H4 (cell line): ENCODE measurements at regions not wholly inside any gene's neighbourhood (a gene's known extent, or its start where the extent isn't known, plus 50 kb on each side); places are given as distances from the start of the nearest gene placed in this dataset.

Experiments used
- DNase-seq: peaks from one replicate; pipeline ENCODE4 v3.0.0-alpha.2; 2015; ENCODE audit warnings: low spot score

DNA sequence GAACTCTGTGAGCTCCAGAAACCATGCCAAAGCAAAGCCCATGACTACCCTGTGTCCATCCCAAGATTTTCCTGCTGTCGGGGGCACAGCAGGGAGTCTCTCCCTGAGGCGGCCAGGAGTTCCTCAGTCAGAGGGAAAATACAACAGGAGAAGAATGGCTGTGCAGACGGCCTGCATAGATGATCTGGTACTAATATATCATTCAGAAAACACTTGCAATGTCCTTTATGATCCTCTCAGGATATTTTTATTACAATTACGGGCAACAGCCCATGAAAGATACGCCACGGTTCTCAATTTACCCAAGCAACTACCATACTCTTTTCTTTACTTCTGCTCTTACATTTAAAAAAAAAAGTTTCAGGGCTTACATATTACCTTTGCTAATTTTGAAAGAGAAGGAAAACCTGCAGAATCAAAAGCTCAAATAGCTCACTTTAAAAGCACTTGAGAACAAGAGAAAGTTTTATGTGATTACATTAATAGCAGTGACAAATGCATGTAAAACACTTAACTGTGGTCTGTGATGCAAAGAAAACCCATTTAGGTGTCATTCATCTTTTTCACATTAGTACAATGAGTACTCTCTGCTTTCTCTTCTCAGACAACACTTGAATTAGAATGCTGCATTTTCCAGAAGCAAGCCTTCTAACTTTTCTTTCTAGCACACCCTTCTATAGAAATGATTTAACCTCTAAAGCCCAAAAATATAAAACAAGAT is 460.8 kb downstream of the KLF5 start:
- DNase-seq: no peak

DNA sequence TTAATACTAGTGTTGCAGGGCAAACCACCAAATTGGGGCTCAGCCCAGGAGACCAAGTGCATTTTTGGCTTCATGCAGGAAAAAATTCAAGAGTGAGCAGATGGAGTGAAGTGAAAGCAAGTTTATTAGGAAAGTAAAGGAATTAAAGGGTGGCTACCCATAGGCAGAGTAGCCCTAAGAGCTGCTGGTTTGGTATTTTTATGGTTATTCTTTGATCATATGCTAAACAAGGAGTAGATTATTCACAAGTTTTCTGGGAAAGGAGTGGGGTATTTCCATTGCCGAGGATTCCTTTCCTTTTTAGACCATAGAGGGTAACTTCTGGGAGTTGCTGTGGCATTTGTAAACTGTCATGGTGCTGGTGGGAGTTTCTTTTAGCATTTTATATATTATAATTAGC is 459.0 kb downstream of the KLF5 start:
- DNase-seq: no peak

DNA sequence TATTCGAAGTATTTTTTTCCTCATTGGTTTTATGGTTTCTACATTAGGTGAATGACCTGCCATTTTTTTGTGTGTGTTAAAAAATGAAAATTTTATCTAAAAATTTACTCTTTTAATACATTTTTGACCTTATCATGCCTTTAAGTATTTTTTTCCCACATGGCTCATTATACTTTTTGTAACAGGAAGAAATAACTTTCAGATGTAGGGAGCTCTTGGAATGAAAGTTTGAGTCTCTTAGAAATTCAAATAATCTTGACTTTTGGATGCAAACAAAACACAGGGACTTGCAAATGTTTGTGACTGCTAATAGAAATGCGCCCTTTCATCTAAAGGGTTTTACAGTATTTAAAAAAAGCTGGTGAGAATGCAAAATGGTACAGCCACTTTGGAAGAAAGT is 457.9 kb downstream of the KLF5 start:
- DNase-seq: no peak

DNA sequence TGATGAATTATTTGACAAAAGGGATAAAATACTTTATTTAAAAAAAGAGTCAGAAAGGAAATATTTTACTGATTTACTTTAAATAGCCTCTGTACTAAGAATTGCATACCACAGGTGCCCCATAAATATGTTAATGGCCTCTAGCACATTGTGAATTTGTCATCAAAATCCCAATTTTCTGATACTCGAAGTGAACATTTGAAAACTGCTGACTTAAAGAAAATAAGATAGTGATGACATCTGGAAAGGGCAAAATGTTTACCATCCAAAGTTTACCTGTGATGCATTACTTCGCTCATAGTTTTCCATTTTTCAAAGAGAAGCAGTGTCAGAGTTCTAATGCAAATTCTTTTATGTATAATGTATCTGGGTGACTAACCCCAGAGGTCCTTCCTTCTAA is 455.4 kb downstream of the KLF5 start:
- no peak for DNase-seq

DNA sequence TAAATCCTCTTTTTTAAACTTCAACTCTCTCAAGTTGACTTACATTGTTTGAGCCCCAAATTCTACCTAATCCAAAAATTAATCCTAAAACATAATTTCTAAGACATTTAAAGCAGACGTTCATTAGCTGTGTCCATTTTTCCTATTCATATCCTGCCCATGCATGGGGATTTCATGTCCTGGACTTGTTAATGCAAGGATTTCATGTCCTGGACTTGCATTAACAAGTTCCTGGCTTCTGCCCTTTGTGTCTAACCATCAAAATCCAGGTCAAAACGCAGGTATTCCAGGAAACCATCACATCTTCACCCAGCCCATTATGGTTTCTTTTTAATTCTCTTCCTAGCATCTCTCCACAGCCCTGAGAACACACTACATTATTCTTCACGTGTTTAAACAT is 454.9 kb downstream of the KLF5 start:
- no peak for DNase-seq

DNA sequence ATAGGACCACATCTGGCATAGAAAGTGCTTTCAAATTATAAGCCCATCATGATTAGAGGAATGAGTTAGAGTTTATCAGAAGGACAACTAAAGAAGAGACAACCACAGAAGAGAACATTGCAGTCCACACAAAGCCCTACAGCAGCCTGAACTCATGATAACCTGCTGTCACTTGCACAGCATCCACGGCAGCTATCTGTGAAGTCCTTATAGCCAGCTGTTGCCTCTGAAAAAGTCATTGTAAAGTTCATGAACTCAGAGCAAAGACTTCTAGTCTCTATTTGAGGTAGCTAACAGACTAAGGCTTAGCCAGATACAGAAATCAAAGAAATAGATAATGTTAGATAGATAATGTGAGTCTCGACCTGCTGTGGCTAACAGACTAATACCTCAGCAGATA is 450.0 kb downstream of the KLF5 start:
- no peak for DNase-seq

DNA sequence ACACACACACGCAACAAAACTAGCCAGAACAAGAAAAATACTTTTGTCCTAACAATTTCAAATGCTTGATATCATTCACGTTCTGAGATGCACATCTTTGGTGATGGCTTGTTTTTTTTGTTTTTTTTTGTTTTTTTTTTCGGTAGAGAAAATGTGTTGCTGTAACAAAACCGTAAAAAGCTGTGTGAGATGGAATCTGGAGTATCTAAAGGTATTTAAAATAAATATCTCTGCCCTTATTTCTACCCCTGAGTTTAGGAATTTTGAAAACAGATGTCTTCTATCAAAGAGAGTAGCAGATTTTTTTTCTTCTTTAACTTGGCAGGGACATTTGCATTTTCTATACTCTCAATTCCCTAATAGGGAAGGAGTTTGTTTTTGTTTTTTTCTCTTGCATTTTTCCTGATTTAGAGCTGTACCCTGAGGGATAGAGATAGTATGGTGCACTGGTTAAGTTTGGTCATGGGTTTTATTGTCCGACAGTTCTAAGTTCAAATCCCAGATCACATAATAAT is 446.6 kb downstream of the KLF5 start:
- no peak for DNase-seq

DNA sequence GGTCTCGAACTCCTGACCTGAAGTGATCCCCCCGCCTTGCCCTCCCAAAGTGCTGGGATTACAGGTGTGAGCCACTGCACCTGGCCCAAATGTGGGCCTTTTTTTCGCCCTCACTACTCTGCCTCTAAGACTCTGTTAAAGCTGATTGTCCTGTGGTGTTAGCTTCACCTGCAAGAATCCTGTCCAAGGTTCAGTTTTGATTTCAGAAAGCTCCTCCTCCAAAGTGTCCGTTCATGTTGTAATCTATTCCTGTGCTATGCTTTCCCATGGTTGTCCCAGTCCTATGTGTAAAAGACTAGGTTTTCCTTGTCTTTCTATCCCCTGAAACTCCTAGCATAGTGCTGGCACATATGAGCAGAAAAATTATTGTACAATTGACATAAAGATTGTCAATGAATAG is 440.9 kb downstream of the KLF5 start:
- DNase-seq: no peak

DNA sequence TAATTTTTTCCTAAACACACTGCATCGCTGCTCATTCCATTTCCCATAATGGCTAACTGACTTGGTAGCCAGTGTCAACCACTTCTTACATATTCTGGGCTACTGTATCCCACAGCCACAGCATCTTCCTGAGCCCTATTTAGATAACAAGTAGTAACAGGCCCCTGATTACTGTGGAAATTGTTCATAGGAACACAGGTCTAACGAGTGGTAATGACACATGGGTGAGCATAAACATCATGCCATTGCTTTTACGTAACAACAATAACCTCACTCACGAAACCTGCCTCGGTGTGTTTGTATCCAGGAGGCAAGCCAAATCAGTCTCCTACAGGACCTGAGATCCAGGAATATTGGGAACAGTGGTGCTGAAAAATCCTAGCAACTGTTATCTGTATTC is 438.6 kb downstream of the KLF5 start:
- DNase-seq: no peak

DNA sequence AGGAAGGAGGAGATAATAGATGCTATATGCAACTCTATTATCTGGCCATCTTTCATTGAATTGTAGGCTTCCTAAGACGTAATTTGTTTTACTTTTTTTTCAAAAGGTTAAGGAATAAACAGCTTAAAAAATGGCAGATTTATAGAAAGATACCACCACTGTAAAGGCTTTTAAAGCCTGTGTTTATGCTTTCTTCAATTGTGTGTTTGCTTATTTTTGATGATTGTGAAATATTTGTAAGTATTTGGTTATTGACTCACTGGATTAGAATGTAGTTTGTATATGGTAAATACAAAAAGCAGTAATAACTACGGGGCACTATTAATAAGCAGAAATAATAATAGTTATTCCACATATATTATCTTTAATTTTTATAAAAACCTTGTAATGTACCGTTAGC is 437.9 kb downstream of the KLF5 start:
- DNase-seq: no peak

DNA sequence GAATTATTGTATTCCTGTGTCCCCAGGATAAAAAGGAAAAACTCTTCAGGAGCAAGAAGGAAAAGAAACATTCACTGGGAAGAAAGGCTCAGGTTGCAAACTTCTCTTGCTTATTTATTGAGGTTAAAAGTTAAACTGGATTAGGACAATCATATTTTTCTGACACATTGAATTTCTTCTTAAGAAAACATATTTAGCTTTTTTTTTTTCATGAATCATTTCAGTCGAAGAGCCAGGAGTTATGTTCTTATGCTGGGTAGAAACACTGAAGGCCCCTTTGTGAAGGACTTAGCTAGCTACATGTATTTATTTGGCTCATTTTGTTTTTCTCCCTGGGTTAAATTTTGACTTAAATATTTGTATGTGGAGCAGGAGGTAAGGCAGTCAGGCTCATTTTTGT is 434.0 kb downstream of the KLF5 start:
- no peak for DNase-seq

DNA sequence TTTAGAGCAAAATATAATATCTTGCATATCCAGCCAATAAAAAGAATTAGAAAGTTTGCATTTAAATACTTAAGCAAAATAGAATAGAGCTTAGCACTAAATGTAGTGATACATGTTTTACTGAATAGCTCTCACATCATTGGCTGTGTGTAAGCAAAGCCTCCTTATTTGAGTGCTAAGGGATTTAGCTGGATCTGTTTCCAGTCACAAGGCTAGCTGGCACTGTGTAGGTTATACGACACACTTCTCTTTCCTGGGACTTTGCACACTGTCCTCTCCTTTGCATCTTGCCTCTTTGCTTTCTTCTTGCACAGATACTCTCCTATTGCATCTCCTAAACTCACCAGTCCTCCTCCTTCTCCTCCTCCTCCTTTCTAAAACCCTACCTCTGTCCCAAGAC is 423.8 kb downstream of the KLF5 start:
- no peak for DNase-seq

DNA sequence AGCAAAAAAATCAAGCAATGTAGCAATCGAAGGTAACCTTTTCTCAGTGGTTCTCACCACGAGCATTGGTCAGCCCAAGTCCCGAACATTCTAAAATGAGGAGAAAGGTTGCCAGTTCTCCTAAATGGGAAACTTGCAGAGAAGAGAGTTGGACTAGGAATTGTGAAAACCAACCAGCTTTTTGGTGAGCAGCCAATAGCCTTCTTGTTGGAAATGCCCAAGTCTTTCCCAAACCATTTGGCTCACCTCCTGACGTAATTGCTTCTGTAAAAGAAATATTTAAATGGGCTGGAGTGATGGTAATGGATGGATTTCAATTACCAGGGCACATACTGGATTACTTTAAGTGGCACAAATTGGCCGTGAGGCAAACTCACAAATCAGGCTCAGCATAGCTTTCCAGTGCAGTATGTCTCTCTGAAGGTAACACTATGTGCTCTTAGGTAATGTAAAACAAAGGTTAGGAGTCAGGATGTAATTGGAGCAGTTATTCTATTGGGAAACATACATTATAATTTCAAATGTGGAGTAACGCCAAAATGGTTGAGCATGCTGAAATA is 423.2 kb downstream of the KLF5 start:
- no peak for DNase-seq

DNA sequence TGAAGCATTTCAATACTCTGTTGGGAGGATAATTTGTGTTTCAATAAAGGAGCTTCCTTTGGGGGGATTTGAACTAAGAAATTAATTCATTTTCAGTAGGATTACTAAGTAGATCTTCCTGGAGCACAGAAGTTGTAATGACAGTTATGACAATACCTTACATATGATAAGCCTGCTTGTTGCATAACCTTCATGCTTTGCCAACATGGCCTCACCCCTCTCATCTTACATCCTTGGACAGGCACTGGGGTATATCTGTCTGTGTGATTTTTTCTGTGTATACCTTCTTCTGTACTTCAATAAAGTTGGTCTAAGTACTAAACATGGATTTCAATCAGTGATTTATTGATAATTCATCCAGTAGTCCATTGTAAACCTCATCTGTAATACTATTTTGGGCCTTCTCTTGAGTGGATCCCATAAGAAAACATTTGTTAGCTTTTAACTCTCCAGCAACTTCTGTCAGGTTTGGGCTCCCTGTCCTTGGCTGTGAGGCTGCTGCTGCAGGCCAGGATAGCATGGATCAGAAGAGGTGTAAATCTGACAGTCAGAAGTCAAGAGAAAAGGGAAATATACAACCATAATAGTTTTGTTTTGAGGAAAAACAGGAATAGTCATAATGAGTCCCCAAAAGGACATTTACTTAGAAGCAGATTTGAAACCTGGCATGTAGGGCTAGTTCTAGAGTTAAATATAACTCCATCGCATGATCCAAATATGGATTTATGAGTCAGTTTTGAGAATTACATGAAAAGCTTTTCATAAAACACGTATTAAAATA is 422.2 kb downstream of the KLF5 start:
- no peak for DNase-seq

DNA sequence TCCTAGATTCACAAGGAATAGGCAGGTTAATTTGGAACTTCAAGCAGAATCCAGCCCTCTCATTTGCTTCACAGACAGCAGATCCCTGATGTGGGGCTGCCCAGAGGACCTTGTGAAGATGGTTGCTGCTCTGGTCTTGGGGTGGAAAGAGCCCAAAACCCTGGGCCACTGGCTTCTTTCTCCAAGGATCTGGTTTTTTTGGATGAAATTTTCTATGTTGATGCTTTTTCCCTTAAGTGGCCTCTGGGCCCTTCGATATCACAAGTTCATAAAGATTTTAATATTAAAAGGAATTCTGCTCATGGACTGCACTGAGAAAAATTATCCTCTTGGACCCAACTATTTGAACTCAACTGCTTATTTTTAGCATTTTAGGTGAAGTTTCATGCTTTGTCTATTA is 421.1 kb downstream of the KLF5 start:
- no peak for DNase-seq

DNA sequence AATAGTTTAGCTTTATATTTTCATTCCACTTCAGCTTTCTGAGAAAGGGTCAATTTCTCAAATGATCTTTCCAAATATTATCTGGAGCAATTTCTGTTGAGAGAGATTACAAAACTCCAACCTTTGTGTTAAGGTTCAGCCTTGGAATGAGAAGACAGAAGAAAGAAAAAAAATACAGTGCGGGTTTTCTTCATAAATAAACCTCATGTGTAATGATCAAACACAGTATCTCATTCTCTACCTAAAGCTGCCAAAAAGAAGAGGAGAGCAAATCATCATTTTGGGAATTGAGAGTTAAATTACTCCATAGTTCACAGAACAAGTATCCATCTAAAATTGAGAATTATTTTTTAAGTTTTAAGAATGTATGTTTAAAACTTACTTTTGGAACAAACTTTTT is 420.5 kb downstream of the KLF5 start:
- no peak for DNase-seq

DNA sequence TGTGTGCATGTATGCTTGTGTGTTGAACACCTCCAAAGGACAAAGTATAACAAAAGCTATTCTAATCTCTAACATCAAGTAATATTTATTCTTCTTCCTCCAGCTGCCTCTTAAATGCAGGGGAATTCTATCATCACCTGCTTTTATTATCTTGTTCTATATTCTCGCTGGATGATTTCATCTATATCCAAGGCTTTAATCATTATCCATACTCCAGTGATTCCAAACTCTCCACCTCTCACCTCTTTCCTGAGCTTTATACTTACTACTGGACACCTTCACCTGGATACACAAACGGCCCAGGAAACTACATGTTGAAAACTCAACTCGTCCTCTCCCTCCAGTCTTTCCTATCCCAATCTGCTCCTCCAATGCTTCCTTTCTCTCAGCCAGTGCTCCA is 418.6 kb downstream of the KLF5 start:
- DNase-seq: no peak

DNA sequence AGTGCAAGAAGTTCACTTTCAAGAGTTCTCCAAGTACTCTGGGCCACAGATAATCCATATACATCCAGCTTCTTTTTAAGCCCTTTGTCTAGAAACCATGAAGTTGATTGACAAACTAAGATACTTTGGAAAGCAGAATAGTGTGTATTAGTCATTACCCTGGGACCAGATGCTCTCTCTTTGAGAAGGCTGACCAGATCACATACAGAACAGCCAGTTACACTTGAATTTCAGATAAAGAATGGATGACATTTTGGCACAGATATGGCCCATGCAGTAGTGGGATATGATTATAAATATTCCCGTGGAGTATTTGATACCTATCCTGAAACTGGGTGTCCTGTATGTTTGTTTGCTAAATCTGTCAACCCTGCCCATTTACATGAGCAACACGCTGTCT is 414.2 kb downstream of the KLF5 start:
- no peak for DNase-seq

DNA sequence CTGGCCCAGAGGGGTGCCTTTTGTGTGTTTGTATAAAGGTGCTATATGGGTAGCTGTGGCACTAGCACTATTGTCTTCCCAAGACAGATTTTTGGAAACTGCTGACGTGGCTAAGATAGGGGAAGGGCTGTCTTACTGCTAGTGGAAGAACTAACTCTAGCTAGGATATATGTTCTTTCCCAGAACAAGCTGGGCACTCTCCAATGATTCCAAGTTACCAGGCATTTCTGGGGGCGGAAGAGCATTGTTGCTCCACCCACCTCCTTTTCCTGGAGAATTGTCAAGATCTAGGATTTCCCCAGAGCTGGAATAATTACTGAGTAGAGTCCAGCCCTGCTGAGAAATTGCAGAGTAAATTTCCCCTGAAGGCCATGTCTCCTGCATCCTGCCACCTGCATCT is 408.3 kb downstream of the KLF5 start:
- DNase-seq: peak; percentile 3

DNA sequence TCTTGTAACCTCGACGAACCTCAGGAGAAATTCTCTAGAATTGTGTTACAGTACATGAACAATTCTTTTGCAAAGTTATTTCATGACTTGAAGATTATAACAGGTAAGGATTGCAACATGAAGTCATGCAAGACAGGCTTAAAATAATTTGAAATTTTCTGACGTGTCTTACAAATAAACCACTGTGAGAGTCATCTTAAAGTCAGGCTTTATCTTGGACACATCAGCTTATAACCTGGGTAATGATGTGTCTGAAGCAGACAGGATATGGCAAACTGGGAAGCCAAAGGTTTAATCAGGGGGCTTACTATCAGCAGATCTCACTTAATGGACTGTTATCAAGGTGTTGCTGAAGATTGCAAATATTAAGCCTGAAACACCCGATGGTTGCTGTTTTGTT is 407.8 kb downstream of the KLF5 start:
- no peak for DNase-seq

DNA sequence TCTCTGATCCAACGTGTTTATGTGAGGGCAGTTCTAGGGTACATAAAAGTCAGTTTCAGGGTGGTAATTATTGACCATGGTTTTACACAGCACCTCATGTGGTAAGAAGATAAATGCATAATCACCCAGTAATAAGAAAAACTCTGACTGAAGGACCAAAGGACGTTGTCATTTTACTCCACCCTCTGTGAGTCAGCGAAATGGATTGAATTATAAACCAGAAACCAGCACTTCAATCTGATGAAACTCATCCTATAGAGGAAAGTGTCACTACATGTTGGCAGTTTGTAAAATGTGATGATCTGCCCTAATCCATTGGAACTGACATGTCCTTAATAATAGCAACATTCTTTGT is 406.8 kb downstream of the KLF5 start:
- DNase-seq: peak; percentile 52

DNA sequence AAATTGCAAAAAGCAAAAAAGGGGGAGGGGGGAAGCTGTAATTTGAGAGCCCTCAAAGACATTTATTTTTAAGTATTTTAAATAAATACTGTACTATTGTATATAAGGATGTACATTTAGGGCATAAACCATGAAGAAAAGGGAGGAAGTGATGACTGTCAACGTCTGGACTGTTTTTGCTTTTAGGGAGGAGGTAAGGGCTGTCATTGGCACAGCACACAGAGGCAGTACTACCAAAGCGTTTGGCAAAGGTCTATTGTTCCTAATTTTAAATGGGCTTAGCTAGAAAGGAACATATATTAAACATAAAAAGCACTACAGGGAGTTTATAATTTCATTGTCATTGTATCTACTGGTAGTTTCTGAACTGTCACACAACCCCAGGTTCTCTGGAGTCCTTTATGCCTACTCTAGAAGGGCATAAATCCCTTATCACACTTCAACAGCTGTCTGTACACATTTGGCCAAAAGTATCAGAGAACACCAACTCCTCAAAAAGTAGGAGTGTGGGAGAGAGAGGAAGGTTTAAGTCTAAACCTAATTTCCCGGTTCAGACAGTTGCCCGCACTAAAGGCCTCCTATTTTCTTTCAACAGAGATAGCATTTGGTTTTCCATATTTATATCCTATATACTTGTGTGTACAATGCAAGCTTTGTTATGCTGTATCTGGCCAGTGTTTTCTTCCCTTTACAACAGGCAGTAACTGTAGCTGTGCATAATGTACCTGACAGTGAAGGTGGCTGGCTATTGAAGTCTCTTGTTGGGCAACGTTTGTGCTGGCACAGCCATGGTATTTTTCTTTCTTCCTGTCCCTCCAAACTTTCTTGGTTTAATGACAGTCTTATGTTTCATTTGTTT is 406.2 kb downstream of the KLF5 start:
- no peak for DNase-seq
